ENCODE measurements at regions not wholly inside any gene's neighbourhood (a gene's known extent, or its start where the extent isn't known, plus 50 kb on each side); places are given as distances from the start of the nearest gene placed in this dataset.
"Not testable (repeated sequence)": the region's sequence is repeated elsewhere in the genome, so short reads cannot be mapped to it uniquely, and the experiment has no call there.

GRCh38 chr20:48019940-48020339 is 234.7 kb upstream of the SULF2 start:
- no peak for TF ChIP-seq CTCF (conservative IDR thresholded peaks at IDR 0.05)
- peaks cover 28% of the 10 kb centered on the region for H3K4me1 Mint-ChIP-seq
- peaks cover 5% of the 10 kb centered on the region for H3K36me3 Mint-ChIP-seq (ENCODE audit: low read depth)
- peak; percentile 15 for DNase-seq (ENCODE audit: low read depth, low spot score)
- H3K27me3 Mint-ChIP-seq (ENCODE audit: low read depth), result no peaks in the 10 kb centered on the region
- H3K27ac Mint-ChIP-seq (ENCODE audit: unreplicated experiment), result no peak overlapping the region
- peaks cover 8% of the 10 kb centered on the region for H3K9me3 Mint-ChIP-seq
- no peak overlapping the region for H3K4me3 Mint-ChIP-seq

GRCh38 chr20:48019496-48019895 is 234.2 kb upstream of the SULF2 start:
- Mint-ChIP-seq H3K27me3 (ENCODE audit: low read depth) (peaks cover under 1% of the 10 kb centered on the region), H3K4me1 (peaks cover 25% of the 10 kb centered on the region), H3K4me3 (no peak overlapping the region), H3K36me3 (ENCODE audit: low read depth) (peaks cover 5% of the 10 kb centered on the region), H3K9me3 (peaks cover 8% of the 10 kb centered on the region), H3K27ac (ENCODE audit: unreplicated experiment) (peak overlapping the region; percentile 59)
- no peak for TF ChIP-seq CTCF (conservative IDR thresholded peaks at IDR 0.05)
- no peak for DNase-seq (ENCODE audit: low read depth, low spot score)

GRCh38 chr20:48018851-48019250 is 233.6 kb upstream of the SULF2 start:
- H3K4me1 Mint-ChIP-seq, result peaks cover 25% of the 10 kb centered on the region
- H3K9me3 Mint-ChIP-seq; DNase-seq (ENCODE audit: low read depth, low spot score); H3K27me3 Mint-ChIP-seq (ENCODE audit: low read depth); H3K36me3 Mint-ChIP-seq (ENCODE audit: low read depth); H3K4me3 Mint-ChIP-seq: not testable (repeated sequence)
- H3K27ac Mint-ChIP-seq (ENCODE audit: unreplicated experiment), result peak overlapping the region; percentile 59

GRCh38 chr20:48017992-48018391 is 232.7 kb upstream of the SULF2 start:
- DNase-seq (ENCODE audit: low read depth, low spot score), result no peak
- Mint-ChIP-seq H3K27ac (ENCODE audit: unreplicated experiment) (no peak overlapping the region), H3K27me3 (ENCODE audit: low read depth) (peaks cover 2% of the 10 kb centered on the region), H3K36me3 (ENCODE audit: low read depth) (peaks cover 5% of the 10 kb centered on the region), H3K4me3 (no peak overlapping the region), H3K9me3 (peaks cover 10% of the 10 kb centered on the region), H3K4me1 (peaks cover 25% of the 10 kb centered on the region)
- no peak for TF ChIP-seq CTCF (conservative IDR thresholded peaks at IDR 0.05)

- DNase-seq (ENCODE audit: low read depth, low spot score), result no peak
- Mint-ChIP-seq H3K9me3 (peaks cover 11% of the 10 kb centered on the region), H3K36me3 (ENCODE audit: low read depth) (peaks cover 5% of the 10 kb centered on the region), H3K27me3 (ENCODE audit: low read depth) (peaks cover 2% of the 10 kb centered on the region), H3K4me3 (no peak overlapping the region), H3K4me1 (peaks cover 25% of the 10 kb centered on the region), H3K27ac (ENCODE audit: unreplicated experiment) (no peak overlapping the region)
- no peak for TF ChIP-seq CTCF (conservative IDR thresholded peaks at IDR 0.05)
These were observed 232.2 kb upstream of the SULF2 start for GRCh38 chr20:48017509-48017908.

- TF ChIP-seq CTCF (conservative IDR thresholded peaks at IDR 0.05), result no peak
- Mint-ChIP-seq H3K27ac (ENCODE audit: unreplicated experiment) (no peak overlapping the region), H3K4me3 (no peak overlapping the region), H3K36me3 (ENCODE audit: low read depth) (peaks cover 5% of the 10 kb centered on the region), H3K9me3 (peaks cover 16% of the 10 kb centered on the region), H3K27me3 (ENCODE audit: low read depth) (peaks cover 2% of the 10 kb centered on the region), H3K4me1 (peaks cover 25% of the 10 kb centered on the region)
- DNase-seq (ENCODE audit: low read depth, low spot score), result no peak
These were observed 230.9 kb upstream of the SULF2 start for GRCh38 chr20:48015943-48016723.
